Spleen (tissue), 7 donors: ENCODE measurements at regions not wholly inside any gene's neighbourhood (a gene's known extent, or its start where the extent isn't known, plus 50 kb on each side); places are given as distances from the start of the nearest gene placed in this dataset.

Experiments
- CTCF ChIP-seq, 11 experiments: fragments of 200-600 bp in 7 of 11; fragments of 450-650 bp in 4 of 11; sonication (generic) in 4 of 11; IDR thresholded peaks in 8 of 11; conservative IDR thresholded peaks in 3 of 11; 1 replicate in 7 of 11; 2 replicates in 4 of 11; pipeline versions ENCODE4 v1.4.0 to v1.8.0; 2016 to 2021; ENCODE audit warnings: antibody characterized with exemption in 11 of 11, inconsistent platforms in 4 of 11, mild to moderate bottlenecking in 1 of 11
- POLR2A ChIP-seq, 3 donors: fragments of 450-650 bp; IDR thresholded peaks; one replicate each; pipeline ENCODE4 v1.5.1; 2017; ENCODE audit warnings: antibody characterized with exemption in 3 of 3, mild to moderate bottlenecking in 1 of 3
- donor health status: DM: no; HTN: no; CAD: no; lungs with moderate emphysema.
- donor health status: DM: no; HTN: no; CAD: no.
- donor health status: DM: no; HTN: no; CAD: no.

DNA sequence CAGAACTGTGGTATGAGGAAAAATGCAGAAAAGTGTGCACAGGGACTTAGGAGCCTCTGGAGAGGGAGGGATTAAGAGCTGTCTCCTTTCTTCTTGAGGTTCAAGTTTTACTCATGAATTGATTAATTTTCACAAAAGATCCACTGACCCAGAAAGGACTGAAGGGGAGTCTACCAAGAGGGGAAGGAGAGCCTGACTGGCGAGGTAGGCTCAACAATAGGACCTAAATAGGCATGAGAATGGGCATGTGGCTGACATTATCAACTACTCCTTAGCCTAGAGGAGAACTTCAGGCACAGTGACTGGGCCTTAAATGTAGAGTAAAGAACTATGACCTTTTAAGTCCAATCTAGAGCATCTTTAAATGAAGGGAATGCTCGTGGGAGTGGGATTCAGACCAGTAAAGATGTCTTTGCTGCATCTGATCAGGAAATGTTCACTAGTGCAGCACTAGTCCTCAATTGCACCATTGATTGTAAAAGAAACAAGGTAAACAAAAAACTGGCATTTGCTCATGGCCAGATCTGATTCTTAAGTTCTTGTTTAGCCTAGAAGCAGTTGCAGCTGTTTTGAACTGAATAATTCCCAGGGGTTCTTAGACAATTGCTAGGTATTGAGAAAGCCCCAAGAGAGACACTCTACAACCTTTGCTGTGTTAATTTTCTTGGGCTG, 135.6 kb downstream of the RAB38 start:
- TF ChIP-seq CTCF (IDR thresholded peaks at IDR 0.05 in 8 of 11, conservative IDR thresholded peaks at IDR 0.05 in 3 of 11) (no peak), POLR2A (IDR thresholded peaks at IDR 0.05) (no peak)
